Keratinocyte (primary cell): ENCODE measurements at regions not wholly inside any gene's neighbourhood (a gene's known extent, or its start where the extent isn't known, plus 50 kb on each side); places are given as distances from the start of the nearest gene placed in this dataset.

Source experiments
- DNase-seq: peaks from one replicate; pipeline ENCODE4 v3.0.0-alpha.2; 2011; ENCODE audit warnings: low read depth, missing footprints, low spot score
- FAIRE-seq: peaks from 2 replicates; lab custom pipeline; 2011; peaks lifted over from hg19 to GRCh38; lab: Jason Lieb, UNC
- H2AFZ ChIP-seq: 2 replicates; pipeline ENCODE4 v1.6.0; 2012; ENCODE audit warnings: low read length, control low read depth, inconsistent platforms; ENCODE audit not compliant: control insufficient read depth
- H3K27ac ChIP-seq: 2 replicates; pipeline ENCODE4 v1.5.1; 2011; ENCODE audit warnings: low read length; ENCODE audit not compliant: control insufficient read depth, insufficient read depth
- H3K27me3 ChIP-seq: 3 replicates; pipeline ENCODE4 v1.6.0; 2011; ENCODE audit warnings: low read length; ENCODE audit not compliant: control insufficient read depth, insufficient read depth; ENCODE audit errors: extremely low read depth
- H3K36me3 ChIP-seq, 2 experiments: 2 replicates in 1 of 2; 3 replicates in 1 of 2; pipeline ENCODE4 v1.5.1; 2011; ENCODE audit warnings: low read length in 2 of 2, mild to moderate bottlenecking in 1 of 2; ENCODE audit not compliant: control insufficient read depth in 2 of 2, insufficient read depth in 2 of 2; ENCODE audit errors: extremely low read depth in 1 of 2
- H3K4me1 ChIP-seq: 3 replicates; pipeline ENCODE4 v1.5.1; 2011; ENCODE audit warnings: low read length; ENCODE audit not compliant: control insufficient read depth, insufficient read depth; ENCODE audit errors: extremely low read depth
- H3K4me2 ChIP-seq: 3 replicates; pipeline ENCODE4 v1.6.0; 2011; ENCODE audit warnings: low read depth, low read length; ENCODE audit not compliant: control insufficient read depth, insufficient read depth; ENCODE audit errors: extremely low read depth
- H3K4me3 ChIP-seq, 3 experiments: fragments of 200-600 bp in 1 of 3; sonication (generic) in 1 of 3; 2 replicates in 2 of 3; 3 replicates in 1 of 3; pipeline ENCODE4 v1.5.1; 2011 to 2016; ENCODE audit warnings: low read length in 3 of 3, mild to moderate bottlenecking in 3 of 3, control low read depth in 2 of 3, inconsistent platforms in 1 of 3, low read depth in 1 of 3, mixed read lengths in 1 of 3, mixed run types in 1 of 3, moderate library complexity in 1 of 3; ENCODE audit not compliant: control insufficient read depth in 2 of 3, insufficient read depth in 2 of 3; ENCODE audit errors: extremely low read depth in 1 of 3
- H3K79me2 ChIP-seq: 2 replicates; pipeline ENCODE4 v1.6.0; 2012; ENCODE audit warnings: low read length; ENCODE audit not compliant: control insufficient read depth, insufficient read depth
- H3K9ac ChIP-seq: 3 replicates; pipeline ENCODE4 v1.6.0; 2011; ENCODE audit warnings: low read length; ENCODE audit not compliant: control insufficient read depth, insufficient read depth; ENCODE audit errors: extremely low read depth
- H3K9me1 ChIP-seq: 3 replicates; pipeline ENCODE4 v1.6.0; 2011; ENCODE audit warnings: low read length; ENCODE audit not compliant: control insufficient read depth, insufficient read depth; ENCODE audit errors: extremely low read depth
- H3K9me3 ChIP-seq: 2 replicates; pipeline ENCODE4 v1.5.1; 2012; ENCODE audit warnings: low read depth, low read length; ENCODE audit not compliant: control insufficient read depth
- H4K20me1 ChIP-seq: 3 replicates; pipeline ENCODE4 v1.6.0; 2011; ENCODE audit warnings: low read length; ENCODE audit not compliant: control insufficient read depth, insufficient read depth; ENCODE audit errors: extremely low read depth
- EZH2 ChIP-seq: IDR thresholded peaks from one replicate; pipeline ENCODE4 v1.6.1; 2012; ENCODE audit warnings: inconsistent platforms, mild to moderate bottlenecking, low read length, moderate library complexity
- dilution Hi-C: fragments of 300-500 bp; cut with MboI; formaldehyde crosslinking; loops from one replicate; pipeline ENCODE4 v1.7.0; 2020; ENCODE audit warnings: low sequenced_read_pairs; ENCODE audit not compliant: extremely low pct_ligation_motif_present
- TF ChIP-seq, protein P1 (sequence below), 3 experiments: IDR thresholded peaks in 1 of 3; conservative IDR thresholded peaks in 1 of 3; optimal IDR thresholded peaks in 1 of 3; 2 replicates in 2 of 3; 3 replicates in 1 of 3; pipeline versions ENCODE3 to v1.5.1; 2011; ENCODE audit warnings: low read length in 3 of 3, mild to moderate bottlenecking in 3 of 3, moderate library complexity in 2 of 3, control low read depth in 1 of 3, inconsistent platforms in 1 of 3; ENCODE audit not compliant: insufficient read depth in 2 of 3; ENCODE audit errors: extremely low read depth in 1 of 3

DNA sequence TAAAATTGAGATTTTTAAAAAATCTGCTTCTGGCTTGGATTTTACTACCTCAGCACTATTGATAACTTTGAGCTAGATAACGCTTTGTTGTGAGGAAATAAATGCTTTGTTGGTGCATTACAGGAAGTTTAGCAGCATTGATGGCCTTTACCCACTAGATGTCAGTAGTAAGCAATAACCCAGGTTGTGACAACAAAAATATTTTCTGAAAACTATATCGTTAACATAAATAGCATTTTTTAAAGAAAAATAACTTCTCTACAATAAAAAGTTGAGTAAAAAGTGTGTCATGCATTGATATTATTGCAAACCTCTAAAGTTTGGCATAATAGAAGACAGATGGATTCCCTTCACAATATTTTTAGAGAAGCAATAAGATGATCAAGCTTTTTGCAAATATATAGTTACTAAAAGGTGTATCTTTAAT, 1246.5 kb downstream of the UQCRFS1 start:
- no peaks in the 10 kb centered on the region for H4K20me1 ChIP-seq
- TF ChIP-seq, protein P1, sequence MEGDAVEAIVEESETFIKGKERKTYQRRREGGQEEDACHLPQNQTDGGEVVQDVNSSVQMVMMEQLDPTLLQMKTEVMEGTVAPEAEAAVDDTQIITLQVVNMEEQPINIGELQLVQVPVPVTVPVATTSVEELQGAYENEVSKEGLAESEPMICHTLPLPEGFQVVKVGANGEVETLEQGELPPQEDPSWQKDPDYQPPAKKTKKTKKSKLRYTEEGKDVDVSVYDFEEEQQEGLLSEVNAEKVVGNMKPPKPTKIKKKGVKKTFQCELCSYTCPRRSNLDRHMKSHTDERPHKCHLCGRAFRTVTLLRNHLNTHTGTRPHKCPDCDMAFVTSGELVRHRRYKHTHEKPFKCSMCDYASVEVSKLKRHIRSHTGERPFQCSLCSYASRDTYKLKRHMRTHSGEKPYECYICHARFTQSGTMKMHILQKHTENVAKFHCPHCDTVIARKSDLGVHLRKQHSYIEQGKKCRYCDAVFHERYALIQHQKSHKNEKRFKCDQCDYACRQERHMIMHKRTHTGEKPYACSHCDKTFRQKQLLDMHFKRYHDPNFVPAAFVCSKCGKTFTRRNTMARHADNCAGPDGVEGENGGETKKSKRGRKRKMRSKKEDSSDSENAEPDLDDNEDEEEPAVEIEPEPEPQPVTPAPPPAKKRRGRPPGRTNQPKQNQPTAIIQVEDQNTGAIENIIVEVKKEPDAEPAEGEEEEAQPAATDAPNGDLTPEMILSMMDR (optimal IDR thresholded peaks at IDR 0.05 in 1 of 3, IDR thresholded peaks at IDR 0.05 in 1 of 3, conservative IDR thresholded peaks at IDR 0.05 in 1 of 3; ENCODE audit: extremely low read depth in 1 of 3, insufficient read depth in 2 of 3, low read length in 3 of 3): peak in 2 of 3 experiments; percentile 39 to 61
- no peak for TF ChIP-seq EZH2
- H2AFZ ChIP-seq: no peak overlapping the region
- H3K27ac ChIP-seq: no peak overlapping the region
- FAIRE-seq: no peak
- dilution Hi-C loops: no loop called here
- DNase-seq: no peak
- no peaks in the 10 kb centered on the region for H3K9me1 ChIP-seq
- H3K36me3 ChIP-seq: no peaks in the 10 kb centered on the region
- H3K79me2 ChIP-seq: no peaks in the 10 kb centered on the region
- no peaks in the 10 kb centered on the region for H3K27me3 ChIP-seq
- no peak overlapping the region for H3K4me2 ChIP-seq
- no peak overlapping the region for H3K4me3 ChIP-seq
- H3K9ac ChIP-seq: no peak overlapping the region
- no peaks in the 10 kb centered on the region for H3K4me1 ChIP-seq
- H3K9me3 ChIP-seq: no peaks in the 10 kb centered on the region

DNA sequence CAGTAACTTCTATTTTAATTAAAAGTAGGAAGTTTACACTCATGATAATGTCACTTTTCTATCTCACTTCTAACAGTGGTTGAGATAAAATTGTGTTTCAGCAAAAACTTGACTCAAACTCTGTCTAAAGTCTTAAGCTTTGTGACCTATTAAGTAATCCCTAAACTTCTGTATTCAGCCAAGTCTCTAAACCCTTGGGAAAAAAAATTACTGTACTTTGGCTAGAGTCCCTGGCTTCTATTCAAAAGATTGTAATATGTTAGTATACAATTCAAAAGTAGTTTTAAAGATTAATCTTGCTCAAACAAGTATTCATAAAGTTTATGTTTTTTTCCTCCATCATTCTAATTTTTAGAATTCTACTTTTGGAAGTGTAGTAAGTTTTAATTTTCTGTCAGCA, 1248.8 kb downstream of the UQCRFS1 start:
- no peaks in the 10 kb centered on the region for H3K79me2 ChIP-seq
- H2AFZ ChIP-seq: no peak overlapping the region
- H3K36me3 ChIP-seq: no peaks in the 10 kb centered on the region
- TF ChIP-seq, protein P1 (optimal IDR thresholded peaks at IDR 0.05 in 1 of 3, IDR thresholded peaks at IDR 0.05 in 1 of 3, conservative IDR thresholded peaks at IDR 0.05 in 1 of 3; ENCODE audit: extremely low read depth in 1 of 3, insufficient read depth in 2 of 3, low read length in 3 of 3): no peak
- no peak for TF ChIP-seq EZH2
- no peak overlapping the region for H3K4me2 ChIP-seq
- H3K4me3 ChIP-seq: no peak overlapping the region
- dilution Hi-C loops: no loop called here
- H3K9me1 ChIP-seq: no peaks in the 10 kb centered on the region
- no peak for FAIRE-seq
- H3K27ac ChIP-seq: no peak overlapping the region
- H3K4me1 ChIP-seq: no peaks in the 10 kb centered on the region
- no peak overlapping the region for H3K9ac ChIP-seq
- no peaks in the 10 kb centered on the region for H4K20me1 ChIP-seq
- H3K27me3 ChIP-seq: no peaks in the 10 kb centered on the region
- no peak for DNase-seq
- no peaks in the 10 kb centered on the region for H3K9me3 ChIP-seq
